Loucy (cell line): ENCODE measurements at regions not wholly inside any gene's neighbourhood (a gene's known extent, or its start where the extent isn't known, plus 50 kb on each side); places are given as distances from the start of the nearest gene placed in this dataset.

Experiments used
- EZH2phosphoT487 ChIP-seq: fragments of 200-600 bp; IDR thresholded peaks from 2 replicates; pipeline ENCODE4 v1.6.1; 2018; ENCODE audit warnings: antibody characterized with exemption, mild to moderate bottlenecking, moderate library complexity, borderline replicate concordance
- TF ChIP-seq, protein P1 (sequence below): fragments of 200-600 bp; sonication (generic); conservative IDR thresholded peaks from 2 replicates; pipeline ENCODE4 v1.5.1; 2014; ENCODE audit warnings: mild to moderate bottlenecking, antibody characterized with exemption, low read length

DNA sequence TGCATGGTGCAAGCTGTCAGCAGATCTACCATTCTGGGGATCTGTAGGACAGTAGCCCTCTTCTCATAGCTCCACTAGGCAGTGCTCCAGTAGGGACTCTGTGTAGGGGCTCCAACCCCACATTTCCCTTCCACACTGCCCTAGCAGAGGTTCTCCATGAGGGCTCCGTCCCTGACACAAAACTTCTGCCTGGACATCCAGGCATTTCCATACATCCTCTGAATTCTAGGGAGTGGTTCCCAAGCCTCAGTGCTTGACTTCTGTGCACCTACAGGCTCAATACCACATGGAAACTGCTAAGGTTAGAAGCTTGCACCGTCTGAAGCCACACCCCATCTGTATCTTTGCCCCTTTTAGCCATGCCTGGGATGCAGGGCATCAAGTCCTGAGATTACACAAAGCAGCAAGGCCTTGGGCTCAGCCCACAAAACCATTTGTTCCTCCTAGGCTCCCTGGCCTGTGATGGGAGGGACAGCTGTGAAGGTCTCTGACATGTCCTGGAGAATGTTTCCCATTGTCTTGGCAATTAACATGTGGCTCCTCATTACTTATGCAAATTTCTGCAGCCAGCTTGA, 117.0 kb upstream of the NFIA start:
- TF ChIP-seq, protein P1, sequence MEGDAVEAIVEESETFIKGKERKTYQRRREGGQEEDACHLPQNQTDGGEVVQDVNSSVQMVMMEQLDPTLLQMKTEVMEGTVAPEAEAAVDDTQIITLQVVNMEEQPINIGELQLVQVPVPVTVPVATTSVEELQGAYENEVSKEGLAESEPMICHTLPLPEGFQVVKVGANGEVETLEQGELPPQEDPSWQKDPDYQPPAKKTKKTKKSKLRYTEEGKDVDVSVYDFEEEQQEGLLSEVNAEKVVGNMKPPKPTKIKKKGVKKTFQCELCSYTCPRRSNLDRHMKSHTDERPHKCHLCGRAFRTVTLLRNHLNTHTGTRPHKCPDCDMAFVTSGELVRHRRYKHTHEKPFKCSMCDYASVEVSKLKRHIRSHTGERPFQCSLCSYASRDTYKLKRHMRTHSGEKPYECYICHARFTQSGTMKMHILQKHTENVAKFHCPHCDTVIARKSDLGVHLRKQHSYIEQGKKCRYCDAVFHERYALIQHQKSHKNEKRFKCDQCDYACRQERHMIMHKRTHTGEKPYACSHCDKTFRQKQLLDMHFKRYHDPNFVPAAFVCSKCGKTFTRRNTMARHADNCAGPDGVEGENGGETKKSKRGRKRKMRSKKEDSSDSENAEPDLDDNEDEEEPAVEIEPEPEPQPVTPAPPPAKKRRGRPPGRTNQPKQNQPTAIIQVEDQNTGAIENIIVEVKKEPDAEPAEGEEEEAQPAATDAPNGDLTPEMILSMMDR, result no peak
- no peak for TF ChIP-seq EZH2phosphoT487
